AG09309 (cell line): ENCODE measurements at regions not wholly inside any gene's neighbourhood (a gene's known extent, or its start where the extent isn't known, plus 50 kb on each side); places are given as distances from the start of the nearest gene placed in this dataset.
A peak's percentile ranks its signal among the peaks of the same experiment; 100 is the strongest.
"Not testable (repeated sequence)": the region's sequence is repeated elsewhere in the genome, so short reads cannot be mapped to it uniquely, and the experiment has no call there.

Source experiments
- DNase-seq: peaks from one replicate; pipeline ENCODE4 v3.0.0-alpha.2; 2010; ENCODE audit warnings: low read depth
- H3K4me3 ChIP-seq: 2 replicates; pipeline ENCODE4 v1.5.1; 2011; ENCODE audit warnings: mild to moderate bottlenecking, low read depth, low read length, moderate library complexity; ENCODE audit not compliant: control insufficient read depth
- TF ChIP-seq, protein P1 (sequence below): IDR thresholded peaks from 2 replicates; pipeline ENCODE4 v1.5.1; 2011; ENCODE audit warnings: mild to moderate bottlenecking, low read depth, low read length, inconsistent platforms; ENCODE audit not compliant: insufficient read depth, control insufficient read depth; ENCODE audit errors: missing control alignments

DNA sequence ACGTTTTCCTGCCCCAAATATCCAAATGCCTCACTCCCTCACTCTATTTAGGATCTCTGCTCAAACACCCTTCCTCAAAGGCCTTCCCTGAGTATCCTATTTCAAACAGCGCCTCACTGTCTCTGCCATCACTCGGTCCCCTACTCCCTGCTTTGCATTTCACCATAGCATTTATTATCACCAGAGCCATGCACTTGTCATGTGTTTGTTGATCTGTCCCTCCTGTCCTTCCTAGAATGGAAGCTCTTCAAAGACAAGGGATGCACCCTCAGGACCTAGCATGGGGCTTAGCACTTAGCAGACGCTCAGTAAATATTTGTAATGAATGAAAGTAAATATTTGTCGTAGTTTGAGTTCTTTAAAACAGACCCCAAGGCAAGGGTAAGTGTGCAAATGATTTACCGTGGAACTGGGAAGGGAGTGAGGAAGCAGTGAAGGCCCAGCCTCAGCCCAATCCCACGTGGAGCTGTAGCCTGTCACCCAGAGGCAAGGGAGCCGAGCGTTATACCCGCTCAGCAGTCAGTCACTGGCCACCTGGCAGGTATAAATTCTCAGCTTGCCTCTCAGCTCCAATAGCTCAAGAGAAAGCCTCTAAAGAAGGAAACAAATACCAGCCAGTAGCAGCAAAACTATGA is 97.7 kb upstream of the KIF2A start:
- no peak for DNase-seq
- TF ChIP-seq, protein P1, sequence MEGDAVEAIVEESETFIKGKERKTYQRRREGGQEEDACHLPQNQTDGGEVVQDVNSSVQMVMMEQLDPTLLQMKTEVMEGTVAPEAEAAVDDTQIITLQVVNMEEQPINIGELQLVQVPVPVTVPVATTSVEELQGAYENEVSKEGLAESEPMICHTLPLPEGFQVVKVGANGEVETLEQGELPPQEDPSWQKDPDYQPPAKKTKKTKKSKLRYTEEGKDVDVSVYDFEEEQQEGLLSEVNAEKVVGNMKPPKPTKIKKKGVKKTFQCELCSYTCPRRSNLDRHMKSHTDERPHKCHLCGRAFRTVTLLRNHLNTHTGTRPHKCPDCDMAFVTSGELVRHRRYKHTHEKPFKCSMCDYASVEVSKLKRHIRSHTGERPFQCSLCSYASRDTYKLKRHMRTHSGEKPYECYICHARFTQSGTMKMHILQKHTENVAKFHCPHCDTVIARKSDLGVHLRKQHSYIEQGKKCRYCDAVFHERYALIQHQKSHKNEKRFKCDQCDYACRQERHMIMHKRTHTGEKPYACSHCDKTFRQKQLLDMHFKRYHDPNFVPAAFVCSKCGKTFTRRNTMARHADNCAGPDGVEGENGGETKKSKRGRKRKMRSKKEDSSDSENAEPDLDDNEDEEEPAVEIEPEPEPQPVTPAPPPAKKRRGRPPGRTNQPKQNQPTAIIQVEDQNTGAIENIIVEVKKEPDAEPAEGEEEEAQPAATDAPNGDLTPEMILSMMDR, result no peak
- H3K4me3 ChIP-seq, result no peak overlapping the region

DNA sequence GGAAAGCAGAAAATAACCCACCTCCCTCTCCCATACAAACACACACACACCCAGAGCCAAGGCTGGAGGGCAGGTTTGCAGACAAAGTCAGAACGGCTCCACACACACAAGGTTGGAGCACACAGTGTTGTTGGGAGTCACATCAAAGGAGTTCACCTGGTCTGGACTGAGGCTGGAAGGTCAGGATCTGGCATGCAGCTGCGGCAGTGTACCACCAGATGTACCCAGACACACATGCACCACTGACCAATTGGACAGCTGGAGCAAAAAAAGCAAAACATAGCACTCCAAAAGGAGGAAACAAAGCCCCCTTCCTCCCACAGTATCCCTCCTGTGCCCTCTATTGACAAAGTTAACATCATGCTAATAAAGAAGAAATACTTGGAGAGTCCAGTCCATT is 94.6 kb upstream of the KIF2A start:
- no peak for DNase-seq
- H3K4me3 ChIP-seq, result no peak overlapping the region
- TF ChIP-seq, protein P1, result no peak

DNA sequence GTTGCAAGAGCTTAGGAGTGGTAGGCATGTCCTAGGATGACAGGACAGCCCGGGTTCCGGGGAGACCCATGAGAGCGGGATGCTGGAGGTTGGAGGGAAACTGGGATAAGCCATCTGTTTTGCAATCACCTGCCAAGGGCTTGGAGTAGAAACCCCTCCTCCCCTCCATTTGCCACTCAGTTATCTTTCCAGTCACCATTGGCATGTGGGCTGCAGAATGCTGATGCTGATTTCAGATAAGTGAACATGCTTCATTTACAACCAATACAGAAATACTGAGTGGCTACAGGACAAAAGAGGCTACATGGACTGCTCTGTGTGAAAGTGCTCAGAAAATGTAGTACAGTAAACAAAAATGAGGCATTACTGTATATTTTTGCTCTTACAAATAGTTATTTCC is 93.4 kb upstream of the KIF2A start:
- no peak overlapping the region for H3K4me3 ChIP-seq
- TF ChIP-seq, protein P1, result no peak
- no peak for DNase-seq

DNA sequence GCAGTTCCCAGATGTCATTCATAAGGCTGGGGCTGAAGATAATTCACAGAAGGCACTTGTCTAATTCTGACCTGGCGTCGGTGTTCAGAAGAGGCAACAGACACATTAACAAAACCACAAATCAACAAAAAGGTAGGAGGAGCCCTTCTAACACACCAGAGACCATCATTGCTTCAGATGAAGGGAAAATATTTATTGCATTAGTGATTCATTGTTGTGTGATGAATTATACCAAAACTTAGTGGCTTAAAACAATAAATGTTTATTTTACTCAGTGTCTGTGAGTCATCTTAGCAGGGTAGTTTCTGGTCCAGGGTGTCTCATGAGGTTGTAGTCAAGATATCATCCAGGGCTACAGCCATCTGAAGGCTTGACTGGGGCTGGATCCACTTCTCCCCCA is 91.3 kb upstream of the KIF2A start:
- DNase-seq, result no peak
- no peak overlapping the region for H3K4me3 ChIP-seq
- TF ChIP-seq, protein P1, result no peak

DNA sequence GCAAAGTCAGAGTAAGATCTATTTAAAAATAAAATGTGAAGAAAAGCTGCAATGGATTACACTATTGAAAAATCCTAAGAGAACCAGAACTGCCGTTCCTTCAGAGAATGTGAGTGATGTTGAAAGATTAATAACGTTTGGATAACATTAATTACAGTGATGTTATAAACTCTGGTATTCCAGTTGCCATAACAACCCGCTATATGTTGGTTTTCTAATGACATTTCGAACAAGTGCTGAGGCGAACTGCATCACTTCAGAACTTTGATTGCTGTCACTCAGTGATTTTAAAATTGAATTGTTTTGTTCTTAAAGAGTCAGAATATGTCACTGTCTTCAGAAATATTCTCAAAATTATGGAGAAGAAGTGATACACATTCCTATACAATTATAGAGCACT is 89.4 kb upstream of the KIF2A start:
- DNase-seq, H3K4me3 ChIP-seq: not testable (repeated sequence)

DNA sequence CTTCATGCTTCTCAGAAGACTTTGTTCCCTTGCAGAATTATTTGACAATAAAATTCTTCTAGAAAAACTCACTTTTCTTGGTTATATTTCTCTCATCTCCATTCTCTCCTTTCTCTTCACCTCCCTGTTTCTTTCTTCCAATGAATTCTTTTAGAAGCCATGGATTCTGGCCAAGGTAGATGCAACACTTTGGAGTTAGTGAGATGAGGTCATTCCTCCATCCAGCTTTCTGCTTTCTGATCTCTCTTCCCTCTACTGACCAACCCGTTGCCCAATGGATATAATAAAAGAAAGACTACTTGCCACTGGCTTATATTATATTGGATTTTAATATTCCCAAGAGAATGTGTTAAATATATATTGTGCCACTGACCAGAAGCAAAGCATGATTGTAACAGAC is 88.9 kb upstream of the KIF2A start:
- not testable (repeated sequence) for H3K4me3 ChIP-seq, DNase-seq

DNA sequence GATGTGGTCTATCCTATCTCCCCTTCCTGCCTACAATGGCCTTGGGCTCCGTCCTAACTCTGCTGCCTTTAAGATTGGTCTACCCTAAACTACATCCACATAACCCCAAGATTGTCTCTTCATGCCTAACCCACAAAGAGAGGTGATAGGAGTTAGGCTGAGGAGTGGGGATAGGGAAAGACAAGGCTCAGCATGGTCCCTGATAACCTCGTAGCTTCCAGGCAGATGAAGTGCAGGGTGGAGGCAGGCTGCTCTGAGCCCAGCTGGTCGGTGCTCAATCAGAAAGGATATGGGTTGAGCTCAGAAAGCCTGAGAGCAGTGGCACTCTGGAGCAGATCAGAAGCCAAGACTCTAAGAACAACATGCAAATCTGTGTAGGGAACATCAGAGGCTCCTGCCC is 87.1 kb upstream of the KIF2A start:
- not testable (repeated sequence) for DNase-seq, H3K4me3 ChIP-seq

DNA sequence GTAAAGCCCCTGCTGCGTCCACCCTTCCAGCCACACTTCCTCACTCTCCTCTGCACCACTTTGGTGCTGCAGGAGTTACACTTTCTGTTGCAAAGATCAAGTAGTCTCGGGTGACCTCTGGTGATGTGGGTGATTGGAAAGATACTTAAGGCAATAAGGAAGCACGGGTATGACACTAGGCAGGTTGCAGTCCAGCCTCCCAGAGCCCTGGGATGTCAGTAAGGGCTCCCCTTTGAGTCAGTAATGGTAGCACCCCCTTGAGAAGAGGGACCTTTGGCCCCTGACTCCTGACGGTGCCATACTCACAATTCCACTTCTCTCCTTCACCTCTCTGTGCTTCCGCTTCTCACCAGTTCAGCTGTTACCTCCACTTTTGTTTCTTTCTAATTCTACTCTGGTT is 84.1 kb upstream of the KIF2A start:
- H3K4me3 ChIP-seq, DNase-seq: not testable (repeated sequence)

DNA sequence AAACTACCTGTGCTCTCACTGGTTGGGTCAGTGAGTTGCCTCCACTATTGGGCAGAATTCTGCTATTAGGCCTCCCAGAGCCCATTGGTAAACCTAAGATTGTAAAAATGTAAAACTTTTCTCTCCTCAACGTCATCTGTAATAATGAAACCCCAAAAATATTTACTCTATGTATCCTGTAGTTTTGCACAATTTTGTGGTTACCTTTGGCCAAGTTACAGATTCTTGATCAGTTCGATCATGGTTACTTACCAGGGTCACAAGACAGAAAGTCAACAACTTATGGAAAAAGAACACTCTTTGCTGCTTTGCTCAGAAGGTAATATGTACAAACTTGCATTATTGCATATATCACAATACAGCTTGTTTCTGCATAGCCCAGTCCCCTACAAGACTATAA is 83.7 kb upstream of the KIF2A start:
- not testable (repeated sequence) for H3K4me3 ChIP-seq, DNase-seq

DNA sequence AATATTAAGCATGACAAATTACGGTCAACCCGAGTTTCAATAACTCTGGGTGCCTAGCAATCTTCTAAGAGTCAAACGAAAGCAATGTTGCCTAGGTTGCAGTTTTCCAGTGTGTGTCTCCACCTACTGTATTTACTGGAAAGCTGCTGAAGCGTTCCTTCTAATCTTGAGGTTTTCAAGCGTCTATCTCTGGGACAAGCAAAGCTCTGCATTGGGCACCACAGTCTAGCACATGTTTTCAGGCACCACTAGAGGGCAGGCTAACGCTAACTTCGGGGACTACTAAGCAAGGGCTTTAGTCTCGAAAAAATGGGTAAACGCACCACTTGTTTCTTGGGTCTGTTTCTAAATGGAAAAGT is 82.7 kb upstream of the KIF2A start:
- not testable (repeated sequence) for H3K4me3 ChIP-seq, DNase-seq
- TF ChIP-seq, protein P1, result peak; percentile 41

DNA sequence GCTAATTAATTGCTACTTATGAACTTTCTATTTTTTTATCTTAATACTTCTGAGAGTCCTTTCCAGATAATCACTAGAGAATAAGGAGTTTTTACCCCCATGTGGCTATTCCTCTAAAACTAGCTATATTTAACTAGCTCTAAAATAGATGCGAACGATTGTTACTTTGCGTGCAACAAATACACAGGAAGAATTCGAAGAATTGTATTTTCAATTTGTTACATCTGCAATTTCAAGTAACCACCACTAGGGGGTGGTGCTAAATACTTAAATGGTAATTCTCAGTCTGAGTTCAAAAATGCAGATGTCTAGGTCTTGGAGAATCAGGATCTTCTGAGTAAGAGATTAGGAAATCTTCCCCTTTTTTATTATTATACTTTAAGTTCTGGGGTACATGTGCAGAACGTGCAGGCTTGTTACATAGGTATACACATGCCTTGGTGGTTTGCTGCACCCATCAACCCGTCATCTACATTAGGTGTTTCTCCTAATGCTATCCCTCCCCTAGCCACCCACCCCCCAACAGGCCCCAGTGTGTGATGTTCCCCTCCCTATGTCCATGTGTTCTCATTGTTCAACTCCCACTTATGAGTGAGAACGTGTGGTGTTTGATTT is 80.9 kb upstream of the KIF2A start:
- DNase-seq, result not testable (repeated sequence)

DNA sequence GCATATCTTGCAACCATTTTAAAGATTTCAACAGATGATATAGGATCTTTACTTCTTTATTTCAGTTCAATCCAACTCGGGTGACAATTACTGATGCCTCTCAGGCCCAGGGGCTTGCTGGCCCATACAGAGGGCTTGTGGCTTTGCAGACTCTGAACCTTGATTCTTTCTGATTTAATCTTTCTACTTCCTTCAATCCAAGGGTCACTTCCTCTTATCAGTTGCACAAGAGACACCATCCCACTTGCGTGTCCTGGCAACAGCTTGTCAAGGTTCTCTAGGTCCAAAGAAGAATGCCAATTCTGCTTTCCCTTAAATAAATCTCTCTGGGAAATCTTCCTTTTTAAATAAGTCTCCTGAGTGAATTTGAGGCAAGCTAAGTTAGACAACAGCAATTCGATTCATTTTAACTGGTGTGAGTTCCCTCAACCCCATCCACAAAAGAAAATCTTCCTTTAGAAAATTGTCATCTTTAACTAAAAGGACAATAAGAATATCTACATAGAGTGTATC is 75.1 kb upstream of the KIF2A start:
- not testable (repeated sequence) for DNase-seq, H3K4me3 ChIP-seq

More for the DNA sequence above, 80.9 kb upstream of the KIF2A start:
- H3K4me3 ChIP-seq, result not testable (repeated sequence)
